ENCODE measurements at regions not wholly inside any gene's neighbourhood (a gene's known extent, or its start where the extent isn't known, plus 50 kb on each side); places are given as distances from the start of the nearest gene placed in this dataset.

DNA sequence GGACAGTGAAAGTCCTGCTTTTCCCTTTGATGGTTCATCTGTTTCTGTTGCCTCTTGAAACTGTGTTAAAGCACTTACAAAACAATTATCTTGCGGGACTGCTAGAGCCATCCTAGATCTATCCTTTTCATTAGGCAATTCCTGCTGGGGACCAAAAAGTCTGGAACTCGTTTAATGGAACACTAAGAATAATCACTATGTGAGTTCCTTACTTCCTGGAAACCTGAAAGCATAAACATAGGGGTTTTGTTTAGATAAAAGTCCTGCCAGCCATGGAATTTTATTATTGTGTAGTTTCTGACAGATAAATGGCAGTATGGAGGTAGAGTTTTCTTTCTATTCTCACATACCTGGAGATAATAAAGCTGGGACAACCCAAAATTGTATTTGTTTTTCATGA is 1133.3 kb downstream of the SORCS3 start:
- H3K36me3 Mint-ChIP-seq, result no peaks in the 10 kb centered on the region
- no peak overlapping the region for H3K4me3 Mint-ChIP-seq
- no peaks in the 10 kb centered on the region for H3K9me3 Mint-ChIP-seq
- peaks cover 17% of the 10 kb centered on the region for H3K4me1 Mint-ChIP-seq
- H3K27me3 Mint-ChIP-seq (ENCODE audit: low read depth), result no peaks in the 10 kb centered on the region
- DNase-seq (ENCODE audit: low spot score in 2 of 2, unreplicated experiment in 2 of 2), result no peak
- TF ChIP-seq, protein P1, sequence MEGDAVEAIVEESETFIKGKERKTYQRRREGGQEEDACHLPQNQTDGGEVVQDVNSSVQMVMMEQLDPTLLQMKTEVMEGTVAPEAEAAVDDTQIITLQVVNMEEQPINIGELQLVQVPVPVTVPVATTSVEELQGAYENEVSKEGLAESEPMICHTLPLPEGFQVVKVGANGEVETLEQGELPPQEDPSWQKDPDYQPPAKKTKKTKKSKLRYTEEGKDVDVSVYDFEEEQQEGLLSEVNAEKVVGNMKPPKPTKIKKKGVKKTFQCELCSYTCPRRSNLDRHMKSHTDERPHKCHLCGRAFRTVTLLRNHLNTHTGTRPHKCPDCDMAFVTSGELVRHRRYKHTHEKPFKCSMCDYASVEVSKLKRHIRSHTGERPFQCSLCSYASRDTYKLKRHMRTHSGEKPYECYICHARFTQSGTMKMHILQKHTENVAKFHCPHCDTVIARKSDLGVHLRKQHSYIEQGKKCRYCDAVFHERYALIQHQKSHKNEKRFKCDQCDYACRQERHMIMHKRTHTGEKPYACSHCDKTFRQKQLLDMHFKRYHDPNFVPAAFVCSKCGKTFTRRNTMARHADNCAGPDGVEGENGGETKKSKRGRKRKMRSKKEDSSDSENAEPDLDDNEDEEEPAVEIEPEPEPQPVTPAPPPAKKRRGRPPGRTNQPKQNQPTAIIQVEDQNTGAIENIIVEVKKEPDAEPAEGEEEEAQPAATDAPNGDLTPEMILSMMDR (IDR thresholded peaks at IDR 0.05; ENCODE audit: unreplicated experiment), result no peak
- H3K27ac Mint-ChIP-seq, result no peak overlapping the region

DNA sequence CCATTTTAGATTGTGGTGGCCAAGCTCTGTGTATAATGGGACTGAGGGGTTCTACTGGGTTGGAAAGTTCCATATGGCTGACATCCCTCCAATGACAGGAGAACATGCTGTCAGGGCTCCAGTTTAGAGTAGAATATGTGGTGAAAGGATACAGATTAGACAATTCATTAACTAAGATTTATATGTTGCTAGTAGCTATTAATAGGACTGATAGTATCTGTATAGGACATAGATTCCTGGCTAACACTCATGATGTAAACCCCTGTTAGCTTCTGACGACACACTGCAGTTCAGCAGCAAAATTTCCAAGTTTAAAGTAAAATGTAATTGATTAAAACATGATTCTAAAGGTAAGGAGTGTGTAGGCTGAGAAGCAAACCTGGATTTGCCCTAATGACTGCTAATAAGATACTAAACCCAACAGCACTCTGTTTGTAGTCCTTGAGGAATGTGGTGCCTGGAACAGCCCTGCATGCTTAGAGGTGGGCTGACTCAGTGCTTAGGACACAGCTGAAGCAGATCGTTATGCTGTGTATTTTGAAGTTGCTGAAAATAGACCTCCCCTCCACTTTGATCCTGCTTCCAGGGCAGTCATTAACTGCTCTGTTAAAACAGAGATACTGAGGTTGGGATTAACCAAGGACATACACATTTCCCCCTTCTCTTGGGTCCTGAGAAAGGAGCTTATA is 1129.6 kb downstream of the SORCS3 start:
- no peak for DNase-seq (ENCODE audit: low spot score in 2 of 2, unreplicated experiment in 2 of 2)
- no peaks in the 10 kb centered on the region for H3K9me3 Mint-ChIP-seq
- no peak overlapping the region for H3K27ac Mint-ChIP-seq
- H3K4me1 Mint-ChIP-seq, result peaks cover 21% of the 10 kb centered on the region
- no peaks in the 10 kb centered on the region for H3K36me3 Mint-ChIP-seq
- H3K27me3 Mint-ChIP-seq (ENCODE audit: low read depth), result peaks cover 10% of the 10 kb centered on the region
- H3K4me3 Mint-ChIP-seq, result no peak overlapping the region
- TF ChIP-seq, protein P1 (IDR thresholded peaks at IDR 0.05; ENCODE audit: unreplicated experiment), result no peak

DNA sequence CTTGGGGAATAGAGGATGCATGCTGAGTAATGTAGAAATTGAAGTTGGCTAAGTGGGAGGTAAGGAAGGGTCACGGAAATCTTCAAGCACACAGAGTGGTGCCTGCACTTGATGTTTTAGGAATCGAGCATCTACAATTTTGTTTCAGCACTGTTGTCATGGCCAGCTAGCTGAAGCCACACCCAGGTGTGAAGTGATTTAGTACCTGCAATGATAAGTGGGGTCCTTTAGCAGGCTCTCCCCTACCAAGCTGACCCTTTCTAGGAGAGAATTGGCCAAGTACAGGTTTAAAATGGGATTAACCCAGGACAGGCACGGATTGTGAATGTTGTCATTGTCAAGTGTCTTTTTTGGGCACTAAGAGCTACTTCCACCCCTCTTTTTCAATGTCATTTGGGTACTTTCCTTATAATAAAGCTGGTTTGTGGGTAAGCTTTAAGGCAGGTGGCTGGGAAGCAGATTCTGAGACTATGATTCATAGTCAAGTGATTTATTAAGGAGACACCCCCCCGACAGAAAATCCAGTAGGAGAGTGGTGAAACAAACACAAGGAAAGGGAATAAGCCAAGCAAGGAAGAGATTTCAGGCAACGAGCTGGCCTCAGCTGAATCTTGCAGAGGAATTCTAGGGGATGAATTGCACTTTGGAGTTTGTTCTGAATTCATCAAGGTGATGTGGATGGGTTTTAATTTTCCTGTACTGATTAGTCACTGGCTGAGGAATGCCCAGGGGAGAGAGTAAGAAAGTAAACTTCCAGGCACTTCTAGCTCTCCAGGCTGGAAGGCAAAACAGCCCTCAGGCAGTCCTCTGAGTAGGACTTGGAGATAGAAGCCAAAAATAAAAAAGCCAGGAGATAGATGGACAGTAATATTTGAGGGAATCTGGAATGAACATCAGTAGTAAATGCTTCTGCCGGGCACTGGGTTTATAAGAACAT is 1128.4 kb downstream of the SORCS3 start:
- H3K36me3 Mint-ChIP-seq, result no peaks in the 10 kb centered on the region
- DNase-seq (ENCODE audit: low spot score in 2 of 2, unreplicated experiment in 2 of 2), result no peak
- H3K27me3 Mint-ChIP-seq (ENCODE audit: low read depth), result peaks cover 18% of the 10 kb centered on the region
- no peaks in the 10 kb centered on the region for H3K9me3 Mint-ChIP-seq
- no peak overlapping the region for H3K27ac Mint-ChIP-seq
- TF ChIP-seq, protein P1 (IDR thresholded peaks at IDR 0.05; ENCODE audit: unreplicated experiment), result no peak
- H3K4me3 Mint-ChIP-seq, result no peak overlapping the region
- peaks cover 21% of the 10 kb centered on the region for H3K4me1 Mint-ChIP-seq

DNA sequence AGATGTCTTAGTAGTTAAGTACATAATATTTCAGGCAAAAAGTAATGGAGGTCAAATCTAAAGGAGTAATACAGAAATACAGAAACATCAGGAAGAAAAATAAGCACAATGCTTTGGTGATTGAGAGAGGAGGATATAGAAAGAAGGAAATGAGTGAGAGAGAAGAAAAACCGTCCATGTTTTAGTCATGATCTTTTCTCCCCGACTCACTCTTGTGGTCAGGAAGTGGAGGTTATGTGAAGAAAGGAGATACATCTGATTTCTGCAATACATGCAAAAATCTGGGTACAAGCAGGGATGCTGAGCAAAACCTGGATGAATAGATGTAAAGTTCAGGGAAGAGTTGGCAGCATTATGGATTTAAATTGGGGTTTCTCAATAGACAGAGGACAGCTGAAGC is 1122.5 kb downstream of the SORCS3 start:
- Mint-ChIP-seq H3K4me3 (no peak overlapping the region), H3K27ac (no peak overlapping the region), H3K4me1 (no peaks in the 10 kb centered on the region), H3K36me3 (no peaks in the 10 kb centered on the region), H3K27me3 (ENCODE audit: low read depth) (peaks cover 27% of the 10 kb centered on the region), H3K9me3 (no peaks in the 10 kb centered on the region)
- no peak for DNase-seq (ENCODE audit: low spot score in 2 of 2, unreplicated experiment in 2 of 2)
- TF ChIP-seq, protein P1 (IDR thresholded peaks at IDR 0.05; ENCODE audit: unreplicated experiment), result no peak

DNA sequence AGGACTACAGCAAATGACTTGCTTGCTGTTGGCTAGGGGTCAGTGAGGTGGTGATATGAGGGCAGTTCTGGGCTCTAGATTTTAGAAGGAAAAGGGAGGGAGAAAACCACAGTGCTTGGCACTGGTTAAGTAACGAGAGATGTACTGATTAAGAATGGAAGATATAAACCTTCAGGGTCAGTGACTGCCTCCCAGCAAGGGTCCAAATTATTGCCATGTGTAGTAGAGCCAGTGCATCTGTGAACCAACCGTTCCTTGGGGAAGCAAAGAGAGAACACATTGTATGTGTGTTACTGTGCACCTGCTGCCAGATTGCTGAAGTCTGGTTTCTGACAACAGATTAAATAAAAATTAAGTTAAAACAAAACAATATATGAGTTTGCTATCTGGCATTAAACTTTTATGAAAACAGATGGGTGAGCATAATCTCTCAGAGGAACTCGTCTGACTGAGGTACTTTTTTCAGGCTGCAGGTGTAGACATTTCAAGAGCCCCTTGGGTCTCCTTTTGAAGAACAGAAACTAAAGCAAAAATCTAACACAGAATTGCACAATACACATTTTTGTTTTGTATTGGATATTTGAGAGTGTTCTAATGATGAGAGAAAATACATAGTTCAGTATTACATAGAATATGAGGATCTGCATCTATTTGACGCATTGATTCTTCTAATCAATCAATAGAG is 1120.6 kb downstream of the SORCS3 start:
- no peaks in the 10 kb centered on the region for H3K9me3 Mint-ChIP-seq

More for the DNA sequence above, 1120.6 kb downstream of the SORCS3 start:
- Mint-ChIP-seq H3K36me3 (no peaks in the 10 kb centered on the region), H3K4me1 (no peaks in the 10 kb centered on the region), H3K4me3 (no peak overlapping the region), H3K27me3 (ENCODE audit: low read depth) (peaks cover 22% of the 10 kb centered on the region), H3K27ac (no peak overlapping the region)
- TF ChIP-seq, protein P1 (IDR thresholded peaks at IDR 0.05; ENCODE audit: unreplicated experiment), result no peak
- no peak for DNase-seq (ENCODE audit: low spot score in 2 of 2, unreplicated experiment in 2 of 2)

Data from mesothelial cell of epicardium (in vitro differentiated cells).